HG03103 (cell line): ENCODE measurements at regions not wholly inside any gene's neighbourhood (a gene's known extent, or its start where the extent isn't known, plus 50 kb on each side); places are given as distances from the start of the nearest gene placed in this dataset.

ENCODE experiments used
- ATAC-seq: cut with Tn5 transposase; IDR thresholded peaks from one replicate; pipeline ENCODE4 v1.9.1; 2021; ENCODE audit warnings: low read depth; ENCODE audit not compliant: unreplicated experiment

GRCh38 chr3:77945320-77945719 lies 905.4 kb downstream of the ROBO2 start:
- no peak for ATAC-seq

- ATAC-seq = no peak
Observed at GRCh38 chr3:77947671-77948070, 907.8 kb downstream of the ROBO2 start.

- ATAC-seq = no peak
Observed at GRCh38 chr3:77967621-77968020, 927.7 kb downstream of the ROBO2 start.

- ATAC-seq = no peak
Observed at GRCh38 chr3:77976079-77976478, 936.2 kb downstream of the ROBO2 start.

GRCh38 chr3:78003090-78003489 lies 963.2 kb downstream of the ROBO2 start:
- no peak for ATAC-seq

- no peak for ATAC-seq
Observed at GRCh38 chr3:78004571-78004970, 964.7 kb downstream of the ROBO2 start.

GRCh38 chr3:78013653-78014052 lies 973.8 kb downstream of the ROBO2 start:
- ATAC-seq = no peak

- no peak for ATAC-seq
Observed at GRCh38 chr3:78015856-78016255, 976.0 kb downstream of the ROBO2 start.

- no peak for ATAC-seq
Observed at GRCh38 chr3:78021710-78022109, 981.8 kb downstream of the ROBO2 start.

GRCh38 chr3:78022232-78022631 lies 982.3 kb downstream of the ROBO2 start:
- ATAC-seq = no peak

GRCh38 chr3:78023257-78023656 lies 983.4 kb downstream of the ROBO2 start:
- ATAC-seq = no peak

GRCh38 chr3:78025916-78026315 lies 986.0 kb downstream of the ROBO2 start:
- ATAC-seq = no peak

- no peak for ATAC-seq
Observed at GRCh38 chr3:78026318-78026828, 986.5 kb downstream of the ROBO2 start.

GRCh38 chr3:78029775-78030174 lies 989.9 kb downstream of the ROBO2 start:
- ATAC-seq = no peak

- ATAC-seq = no peak
Observed at GRCh38 chr3:78035131-78035641, 995.3 kb downstream of the ROBO2 start.

GRCh38 chr3:78041486-78041885 lies 1001.6 kb downstream of the ROBO2 start:
- ATAC-seq = no peak

- no peak for ATAC-seq
Observed at GRCh38 chr3:78046566-78046965, 1006.7 kb downstream of the ROBO2 start.

- ATAC-seq = no peak
Observed at GRCh38 chr3:78048698-78049097, 1008.8 kb downstream of the ROBO2 start.

- ATAC-seq = no peak
Observed at GRCh38 chr3:78049521-78049920, 1009.6 kb downstream of the ROBO2 start.

GRCh38 chr3:78050276-78051065 lies 1010.6 kb downstream of the ROBO2 start:
- no peak for ATAC-seq

GRCh38 chr3:78052746-78053145 lies 1012.8 kb downstream of the ROBO2 start:
- no peak for ATAC-seq

- ATAC-seq = no peak
Observed at GRCh38 chr3:78066287-78066686, 1026.4 kb downstream of the ROBO2 start.
